Choroid plexus epithelial cell (primary cell): ENCODE measurements at regions not wholly inside any gene's neighbourhood (a gene's known extent, or its start where the extent isn't known, plus 50 kb on each side); places are given as distances from the start of the nearest gene placed in this dataset.

Source experiments
- DNase-seq: peaks from one replicate; pipeline ENCODE4 v3.0.0-alpha.2; 2010; ENCODE audit warnings: low read depth
- H3K4me3 ChIP-seq: 2 replicates; pipeline ENCODE4 v1.5.1; 2011; ENCODE audit warnings: low read depth, mild to moderate bottlenecking, control low read depth, low read length, moderate library complexity
- CTCF ChIP-seq: conservative IDR thresholded peaks from 2 replicates; pipeline ENCODE4 v1.5.1; 2011; ENCODE audit warnings: low read depth, mild to moderate bottlenecking, control low read depth, inconsistent platforms, low read length, moderate library complexity

- DNase-seq = no peak
- H3K4me3 ChIP-seq = no peak overlapping the region
- TF ChIP-seq CTCF = no peak
Observed at GRCh38 chrX:69318651-69319340, 153.5 kb upstream of the PJA1 start.

GRCh38 chrX:69317721-69318120 is 152.5 kb upstream of the PJA1 start:
- no peak for TF ChIP-seq CTCF
- DNase-seq = no peak
- no peak overlapping the region for H3K4me3 ChIP-seq

- no peak for DNase-seq
- TF ChIP-seq CTCF = no peak
- no peak overlapping the region for H3K4me3 ChIP-seq
Observed at GRCh38 chrX:69314436-69315348, 149.4 kb upstream of the PJA1 start.

- TF ChIP-seq CTCF = no peak
- no peak for DNase-seq
Observed at GRCh38 chrX:69313617-69314290, 148.5 kb upstream of the PJA1 start.

GRCh38 chrX:69311936-69312670 is 146.8 kb upstream of the PJA1 start:
- no peak for DNase-seq
- no peak overlapping the region for H3K4me3 ChIP-seq
- no peak for TF ChIP-seq CTCF

More at GRCh38 chrX:69313617-69314290, 148.5 kb upstream of the PJA1 start:
- no peak overlapping the region for H3K4me3 ChIP-seq

GRCh38 chrX:69309074-69309792 is 144.0 kb upstream of the PJA1 start:
- H3K4me3 ChIP-seq = no peak overlapping the region
- no peak for TF ChIP-seq CTCF
- no peak for DNase-seq
